Endodermal cell (in vitro differentiated cells): ENCODE measurements at regions not wholly inside any gene's neighbourhood (a gene's known extent, or its start where the extent isn't known, plus 50 kb on each side); places are given as distances from the start of the nearest gene placed in this dataset.

Experiments
- DNase-seq: peaks from one replicate; pipeline ENCODE4 v3.0.0-alpha.2; 2017
- H3K27ac ChIP-seq: 2 replicates; pipeline ENCODE4 v1.5.1; 2013; ENCODE audit warnings: mild to moderate bottlenecking, low read depth, low read length, moderate library complexity
- H3K27me3 ChIP-seq: 2 replicates; pipeline ENCODE4 v1.6.1; 2013; ENCODE audit warnings: mild to moderate bottlenecking, low read length, moderate library complexity; ENCODE audit not compliant: insufficient read depth, control insufficient read depth, poor library complexity, severe bottlenecking
- H3K36me3 ChIP-seq: 2 replicates; pipeline ENCODE4 v1.7.0; 2013; ENCODE audit warnings: mild to moderate bottlenecking, low read length, moderate library complexity; ENCODE audit not compliant: control insufficient read depth, insufficient read depth
- H3K4me1 ChIP-seq: one replicate; pipeline ENCODE4 v1.7.0; 2013; ENCODE audit warnings: low read length; ENCODE audit not compliant: control insufficient read depth, insufficient read depth
- H3K4me3 ChIP-seq: 2 replicates; pipeline ENCODE4 v1.5.1; 2013; ENCODE audit warnings: mild to moderate bottlenecking, low read length, moderate library complexity
- H3K9ac ChIP-seq: 2 replicates; pipeline ENCODE4 v1.6.1; 2013; ENCODE audit warnings: mild to moderate bottlenecking, low read length, moderate library complexity; ENCODE audit not compliant: poor library complexity, severe bottlenecking; ENCODE audit errors: extremely low read depth
- H3K9me3 ChIP-seq: 2 replicates; pipeline ENCODE4 v1.6.1; 2013; ENCODE audit warnings: mild to moderate bottlenecking, low read length, moderate library complexity; ENCODE audit not compliant: control insufficient read depth
- H3K27ac Mint-ChIP-seq: 2 replicates; pipeline ENCODE4 v1.8.0; 2020; ENCODE audit warnings: mixed read lengths
- H3K27me3 Mint-ChIP-seq: 2 replicates; pipeline ENCODE4 v1.8.0; 2021; ENCODE audit warnings: mild to moderate bottlenecking, mixed read lengths; ENCODE audit not compliant: insufficient read depth
- H3K36me3 Mint-ChIP-seq: 2 replicates; pipeline ENCODE4 v1.8.0; 2020; ENCODE audit warnings: low read depth, mixed read lengths
- H3K4me1 Mint-ChIP-seq: 2 replicates; pipeline ENCODE4 v1.8.0; 2020; ENCODE audit warnings: mixed read lengths
- H3K4me3 Mint-ChIP-seq: 2 replicates; pipeline ENCODE4 v1.8.0; 2020; ENCODE audit warnings: mild to moderate bottlenecking, moderate library complexity, mixed read lengths
- H3K9me3 Mint-ChIP-seq: 2 replicates; pipeline ENCODE4 v1.8.0; 2020; ENCODE audit warnings: mild to moderate bottlenecking, mixed read lengths
- CTCF ChIP-seq: fragments of 200-600 bp; sonication (generic); conservative IDR thresholded peaks from 2 replicates; pipeline ENCODE4 v1.5.0; 2021; ENCODE audit warnings: antibody characterized with exemption, mild to moderate bottlenecking
- WGBS, 2 experiments: methylation state at CpG; one replicate each; pipeline versions ENCODE4 v1.1.5 to v1.1.7; 2013; ENCODE audit warnings: missing lambda C conversion rate in 2 of 2, mixed read lengths in 1 of 2; ENCODE audit not compliant: insufficient coverage in 1 of 2, insufficient read length in 1 of 2; 5-methylcytosine and 5-hydroxymethylcytosine counted together

DNA sequence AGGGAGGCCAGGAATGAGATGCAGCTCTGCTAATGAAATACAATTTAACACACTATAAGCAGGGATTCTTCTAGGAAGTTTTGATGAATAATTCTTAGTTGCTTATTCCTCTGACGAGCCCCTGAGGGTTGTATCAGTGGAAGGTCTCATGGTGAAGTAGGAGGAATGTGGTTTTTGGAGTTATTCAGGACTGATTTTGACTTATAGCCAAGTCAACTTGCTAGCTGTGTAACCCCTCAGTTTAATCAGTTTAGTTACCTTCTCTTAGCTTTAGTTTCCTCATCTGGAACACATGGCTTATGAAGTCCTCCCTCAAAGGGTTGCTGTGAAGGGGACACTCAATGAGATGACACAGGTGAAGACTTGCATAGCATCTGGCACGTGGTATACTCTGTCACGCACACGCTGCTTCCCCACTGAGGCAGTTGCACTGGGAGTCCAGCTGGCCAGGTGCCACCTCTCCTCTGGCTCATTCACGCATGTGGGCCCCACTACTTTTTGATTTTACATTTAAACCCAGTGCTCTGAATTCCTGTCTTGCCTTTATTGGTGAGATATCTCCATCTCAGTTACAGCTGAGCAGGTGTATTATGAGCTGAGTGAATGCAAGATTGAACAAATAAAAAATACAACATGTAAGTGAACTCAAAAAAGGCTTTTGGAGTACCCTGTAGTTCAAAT, 415.0 kb downstream of the ARHGEF28 start:
- H3K9ac ChIP-seq, result no peak overlapping the region
- no peak for DNase-seq
- H3K27ac ChIP-seq, result no peak overlapping the region
- TF ChIP-seq CTCF, result no peak
- Mint-ChIP-seq H3K4me3 (no peak overlapping the region), H3K27me3 (no peaks in the 10 kb centered on the region), H3K9me3 (no peaks in the 10 kb centered on the region), H3K27ac (no peak overlapping the region), H3K36me3 (no peaks in the 10 kb centered on the region), H3K4me1 (no peaks in the 10 kb centered on the region)
- H3K4me3 ChIP-seq, result no peak overlapping the region
- peaks cover 5% of the 10 kb centered on the region for H3K9me3 ChIP-seq
- no peaks in the 10 kb centered on the region for H3K4me1 ChIP-seq
- no peaks in the 10 kb centered on the region for H3K27me3 ChIP-seq
- 87 to 100% methylated on average over 1 to 5 of the region's 5 CpGs for WGBS, 2 experiments
- H3K36me3 ChIP-seq, result no peaks in the 10 kb centered on the region

DNA sequence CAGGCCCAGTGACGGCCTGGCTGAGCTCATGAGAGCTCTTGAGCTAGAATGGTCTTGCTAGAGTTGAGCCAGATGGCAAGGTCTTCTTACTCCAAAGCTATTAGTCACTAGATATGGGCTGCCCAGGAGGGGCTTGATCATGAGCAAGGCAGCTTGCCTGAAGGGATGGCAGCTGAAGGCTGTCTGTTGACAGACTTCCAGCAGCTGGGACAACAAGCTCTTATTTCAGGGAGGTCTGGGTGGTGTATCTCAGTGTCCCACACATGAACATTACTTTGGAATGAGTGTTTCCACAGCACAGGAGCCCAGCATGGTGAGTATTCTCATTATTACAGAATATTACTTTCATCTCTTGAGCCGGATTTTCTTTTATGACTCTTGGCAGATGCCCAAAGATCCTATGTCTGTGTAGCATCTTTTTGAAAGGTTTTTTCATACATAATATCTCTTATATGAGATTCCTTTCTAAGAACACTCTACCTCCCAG, 414.1 kb downstream of the ARHGEF28 start:
- Histone ChIP-seq H3K4me3 (no peak overlapping the region), H3K9ac (no peak overlapping the region), H3K36me3 (no peaks in the 10 kb centered on the region), H3K27ac (no peak overlapping the region), H3K27me3 (no peaks in the 10 kb centered on the region), H3K9me3 (peaks cover 5% of the 10 kb centered on the region), H3K4me1 (no peaks in the 10 kb centered on the region)
- Mint-ChIP-seq H3K27me3 (no peaks in the 10 kb centered on the region), H3K27ac (no peak overlapping the region), H3K4me3 (no peak overlapping the region), H3K9me3 (no peaks in the 10 kb centered on the region), H3K4me1 (peaks cover 5% of the 10 kb centered on the region), H3K36me3 (no peaks in the 10 kb centered on the region)
- no peak for DNase-seq
- no peak for TF ChIP-seq CTCF
- WGBS, 2 experiments, result 88 to 98% methylated on average over 1 to 2 of the region's 2 CpGs

DNA sequence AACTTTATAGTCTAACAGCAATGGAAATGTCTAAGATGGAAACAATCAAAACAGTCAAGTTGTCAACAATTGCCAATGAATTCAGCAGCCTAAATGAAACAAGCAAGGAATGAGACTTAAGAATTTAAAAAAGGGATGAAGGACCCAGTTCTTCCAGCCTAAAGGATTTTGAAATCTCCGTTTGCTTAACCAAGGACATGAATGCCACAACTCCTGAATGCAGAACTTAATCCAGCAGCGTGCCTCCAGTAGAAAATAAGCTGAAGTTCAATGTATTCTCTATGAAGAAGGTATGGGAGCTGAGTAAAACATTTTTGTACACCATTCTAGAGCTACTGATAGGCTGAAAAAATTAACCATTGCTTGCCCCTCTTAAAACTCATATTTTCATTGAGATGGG, 411.3 kb downstream of the ARHGEF28 start:
- no peak for DNase-seq
- H3K27me3 Mint-ChIP-seq, result no peaks in the 10 kb centered on the region
- Histone ChIP-seq H3K27me3 (no peaks in the 10 kb centered on the region), H3K4me1 (no peaks in the 10 kb centered on the region), H3K27ac (no peak overlapping the region), H3K4me3 (no peak overlapping the region), H3K9ac (no peak overlapping the region), H3K36me3 (no peaks in the 10 kb centered on the region), H3K9me3 (peaks cover 5% of the 10 kb centered on the region)
- no peaks in the 10 kb centered on the region for H3K36me3 Mint-ChIP-seq
- H3K27ac Mint-ChIP-seq, result no peak overlapping the region
- H3K4me3 Mint-ChIP-seq, result no peak overlapping the region
- no peak for TF ChIP-seq CTCF
- H3K9me3 Mint-ChIP-seq, result no peaks in the 10 kb centered on the region
- peaks cover 10% of the 10 kb centered on the region for H3K4me1 Mint-ChIP-seq
- 93 to 96% methylated on average over 2 of the region's 2 CpGs for WGBS, 2 experiments
